ENCODE measurements at regions not wholly inside any gene's neighbourhood (a gene's known extent, or its start where the extent isn't known, plus 50 kb on each side); places are given as distances from the start of the nearest gene placed in this dataset.
"Not testable (repeated sequence)": the region's sequence is repeated elsewhere in the genome, so short reads cannot be mapped to it uniquely, and the experiment has no call there.

- TF ChIP-seq MAX (IDR thresholded peaks at IDR 0.05; ENCODE audit: low read depth, low read length); CTCF (IDR thresholded peaks at IDR 0.05; ENCODE audit: low read depth, low read length); POLR2A (IDR thresholded peaks at IDR 0.05; ENCODE audit: extremely low read depth, insufficient read length): not testable (repeated sequence)
Observed at GRCh38 chr2:125422198-125422770, 1233.7 kb upstream of the GYPC start.

Data from NB4 (cell line).